Ishikawa (cell line): ENCODE measurements at regions not wholly inside any gene's neighbourhood (a gene's known extent, or its start where the extent isn't known, plus 50 kb on each side); places are given as distances from the start of the nearest gene placed in this dataset.

ENCODE experiments used
- CEBPB ChIP-seq: IDR thresholded peaks from 2 replicates; pipeline ENCODE4 v1.6.1; 2012
- CREB1 ChIP-seq: IDR thresholded peaks from 2 replicates; pipeline ENCODE4 v1.6.1; 2012; ENCODE audit warnings: low read depth
- EGR1 ChIP-seq: IDR thresholded peaks from 2 replicates; pipeline ENCODE4 v1.6.1; 2012
- EP300 ChIP-seq: IDR thresholded peaks from 2 replicates; pipeline ENCODE4 v1.6.1; 2012; ENCODE audit warnings: borderline replicate concordance
- FOXM1 ChIP-seq: IDR thresholded peaks from 2 replicates; pipeline ENCODE4 v1.6.1; 2012; ENCODE audit warnings: low read depth, borderline replicate concordance
- NFIC ChIP-seq: IDR thresholded peaks from 2 replicates; pipeline ENCODE4 v1.6.1; 2012
- RAD21 ChIP-seq: IDR thresholded peaks from 2 replicates; pipeline ENCODE4 v1.6.1; 2012; ENCODE audit warnings: low read depth
- TAF1 ChIP-seq: IDR thresholded peaks from 2 replicates; pipeline ENCODE4 v1.6.1; 2012; ENCODE audit warnings: low read depth, mild to moderate bottlenecking
- TCF12 ChIP-seq: IDR thresholded peaks from 2 replicates; pipeline ENCODE4 v1.6.1; 2012; ENCODE audit warnings: low read depth
- TEAD4 ChIP-seq: IDR thresholded peaks from 2 replicates; pipeline ENCODE4 v1.6.1; 2012
- YY1 ChIP-seq: IDR thresholded peaks from 2 replicates; pipeline ENCODE4 v1.6.1; 2012; ENCODE audit warnings: low read depth
- ZBTB7A ChIP-seq: IDR thresholded peaks from 2 replicates; pipeline ENCODE4 v1.6.1; 2012; ENCODE audit warnings: low read depth
- TF ChIP-seq, protein P1 (sequence below): IDR thresholded peaks from 2 replicates; pipeline ENCODE4 v1.6.1; 2012
- TF ChIP-seq, protein P2 (sequence below): IDR thresholded peaks from 2 replicates; pipeline ENCODE4 v1.6.1; 2012; ENCODE audit warnings: low read depth, mild to moderate bottlenecking
- TF ChIP-seq, protein P3 (sequence below): IDR thresholded peaks from 2 replicates; pipeline ENCODE4 v1.6.1; 2012

DNA sequence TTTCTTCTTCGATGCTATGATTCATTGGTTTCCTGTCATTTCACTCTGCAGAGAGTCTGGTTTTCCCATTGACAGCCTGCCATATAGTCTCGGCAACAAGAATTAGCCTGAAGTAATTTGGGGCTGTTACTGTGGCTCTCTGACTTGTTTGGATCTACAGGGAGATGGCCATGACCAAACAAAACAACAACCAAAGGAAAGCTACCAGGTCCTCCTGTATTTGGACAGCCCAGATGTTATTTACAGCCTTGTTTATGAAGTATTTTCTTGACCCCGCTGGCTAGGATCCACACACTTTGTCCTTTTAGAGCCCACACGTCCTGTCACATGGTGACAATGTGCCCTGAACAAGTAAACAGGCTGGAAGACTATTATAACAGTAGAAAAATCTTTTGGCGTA is 111.4 kb upstream of the PREP start:
- TF ChIP-seq EP300 = no peak
- no peak for TF ChIP-seq RAD21
- TF ChIP-seq, protein P1, sequence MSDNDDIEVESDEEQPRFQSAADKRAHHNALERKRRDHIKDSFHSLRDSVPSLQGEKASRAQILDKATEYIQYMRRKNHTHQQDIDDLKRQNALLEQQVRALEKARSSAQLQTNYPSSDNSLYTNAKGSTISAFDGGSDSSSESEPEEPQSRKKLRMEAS = no peak
- no peak for TF ChIP-seq EGR1
- no peak for TF ChIP-seq CREB1
- TF ChIP-seq TCF12 = no peak
- no peak for TF ChIP-seq FOXM1
- no peak for TF ChIP-seq NFIC
- TF ChIP-seq, protein P2, sequence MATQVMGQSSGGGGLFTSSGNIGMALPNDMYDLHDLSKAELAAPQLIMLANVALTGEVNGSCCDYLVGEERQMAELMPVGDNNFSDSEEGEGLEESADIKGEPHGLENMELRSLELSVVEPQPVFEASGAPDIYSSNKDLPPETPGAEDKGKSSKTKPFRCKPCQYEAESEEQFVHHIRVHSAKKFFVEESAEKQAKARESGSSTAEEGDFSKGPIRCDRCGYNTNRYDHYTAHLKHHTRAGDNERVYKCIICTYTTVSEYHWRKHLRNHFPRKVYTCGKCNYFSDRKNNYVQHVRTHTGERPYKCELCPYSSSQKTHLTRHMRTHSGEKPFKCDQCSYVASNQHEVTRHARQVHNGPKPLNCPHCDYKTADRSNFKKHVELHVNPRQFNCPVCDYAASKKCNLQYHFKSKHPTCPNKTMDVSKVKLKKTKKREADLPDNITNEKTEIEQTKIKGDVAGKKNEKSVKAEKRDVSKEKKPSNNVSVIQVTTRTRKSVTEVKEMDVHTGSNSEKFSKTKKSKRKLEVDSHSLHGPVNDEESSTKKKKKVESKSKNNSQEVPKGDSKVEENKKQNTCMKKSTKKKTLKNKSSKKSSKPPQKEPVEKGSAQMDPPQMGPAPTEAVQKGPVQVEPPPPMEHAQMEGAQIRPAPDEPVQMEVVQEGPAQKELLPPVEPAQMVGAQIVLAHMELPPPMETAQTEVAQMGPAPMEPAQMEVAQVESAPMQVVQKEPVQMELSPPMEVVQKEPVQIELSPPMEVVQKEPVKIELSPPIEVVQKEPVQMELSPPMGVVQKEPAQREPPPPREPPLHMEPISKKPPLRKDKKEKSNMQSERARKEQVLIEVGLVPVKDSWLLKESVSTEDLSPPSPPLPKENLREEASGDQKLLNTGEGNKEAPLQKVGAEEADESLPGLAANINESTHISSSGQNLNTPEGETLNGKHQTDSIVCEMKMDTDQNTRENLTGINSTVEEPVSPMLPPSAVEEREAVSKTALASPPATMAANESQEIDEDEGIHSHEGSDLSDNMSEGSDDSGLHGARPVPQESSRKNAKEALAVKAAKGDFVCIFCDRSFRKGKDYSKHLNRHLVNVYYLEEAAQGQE = no peak
- no peak for TF ChIP-seq ZBTB7A
- TF ChIP-seq TAF1 = no peak
- no peak for TF ChIP-seq CEBPB
- no peak for TF ChIP-seq TEAD4
- TF ChIP-seq, protein P3, sequence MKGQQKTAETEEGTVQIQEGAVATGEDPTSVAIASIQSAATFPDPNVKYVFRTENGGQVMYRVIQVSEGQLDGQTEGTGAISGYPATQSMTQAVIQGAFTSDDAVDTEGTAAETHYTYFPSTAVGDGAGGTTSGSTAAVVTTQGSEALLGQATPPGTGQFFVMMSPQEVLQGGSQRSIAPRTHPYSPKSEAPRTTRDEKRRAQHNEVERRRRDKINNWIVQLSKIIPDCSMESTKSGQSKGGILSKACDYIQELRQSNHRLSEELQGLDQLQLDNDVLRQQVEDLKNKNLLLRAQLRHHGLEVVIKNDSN = no peak
- TF ChIP-seq YY1 = no peak

DNA sequence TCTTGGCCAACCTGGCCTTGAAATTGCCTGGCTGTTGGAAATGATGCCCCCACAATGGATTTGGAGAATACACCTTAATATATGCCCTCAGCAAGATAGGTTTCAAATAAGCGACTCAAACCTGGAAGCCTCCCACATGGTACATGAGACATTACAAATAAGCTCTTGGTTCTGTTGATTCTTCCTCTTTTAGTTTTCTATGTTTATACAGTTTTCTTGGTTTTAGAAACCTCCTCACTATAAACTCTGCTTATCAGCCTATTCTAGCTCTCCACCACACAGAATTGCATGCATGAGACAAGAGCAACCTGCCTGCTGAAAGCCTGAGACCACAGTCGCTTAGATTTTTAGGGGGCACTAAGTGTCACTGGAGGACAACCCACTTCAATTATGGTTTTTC is 108.8 kb upstream of the PREP start:
- TF ChIP-seq TEAD4 (no peak), YY1 (no peak), CREB1 (no peak), FOXM1 (no peak), NFIC (no peak), RAD21 (no peak), TCF12 (no peak), EP300 (no peak)
- TF ChIP-seq, protein P1 = no peak
- TF ChIP-seq, protein P2 = no peak

DNA sequence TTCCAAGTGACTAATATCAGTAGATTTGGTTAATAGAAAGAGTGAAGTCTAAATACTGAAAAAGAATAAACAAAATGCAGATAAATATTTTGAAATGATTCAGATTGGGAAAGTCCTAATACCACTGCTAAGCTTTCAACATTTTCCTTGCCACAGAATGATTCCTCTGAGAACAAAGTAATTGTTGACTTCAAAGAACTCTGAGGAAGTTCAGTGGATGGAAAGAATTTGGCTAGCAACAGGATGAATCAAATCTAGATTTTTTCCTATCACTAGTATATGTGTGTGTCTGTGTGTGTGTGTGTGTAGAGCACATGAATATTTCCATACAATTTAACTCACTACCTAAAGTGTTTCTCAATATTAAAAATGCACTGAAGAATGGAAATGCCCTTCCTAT is 107.9 kb upstream of the PREP start:
- TF ChIP-seq NFIC (no peak), CEBPB (no peak), TCF12 (no peak), TAF1 (no peak), FOXM1 (no peak), CREB1 (no peak), EGR1 (no peak), EP300 (no peak), TEAD4 (no peak), YY1 (no peak), ZBTB7A (no peak), RAD21 (no peak)
- TF ChIP-seq, protein P2 = no peak
- TF ChIP-seq, protein P3 = no peak
- TF ChIP-seq, protein P1 = no peak

DNA sequence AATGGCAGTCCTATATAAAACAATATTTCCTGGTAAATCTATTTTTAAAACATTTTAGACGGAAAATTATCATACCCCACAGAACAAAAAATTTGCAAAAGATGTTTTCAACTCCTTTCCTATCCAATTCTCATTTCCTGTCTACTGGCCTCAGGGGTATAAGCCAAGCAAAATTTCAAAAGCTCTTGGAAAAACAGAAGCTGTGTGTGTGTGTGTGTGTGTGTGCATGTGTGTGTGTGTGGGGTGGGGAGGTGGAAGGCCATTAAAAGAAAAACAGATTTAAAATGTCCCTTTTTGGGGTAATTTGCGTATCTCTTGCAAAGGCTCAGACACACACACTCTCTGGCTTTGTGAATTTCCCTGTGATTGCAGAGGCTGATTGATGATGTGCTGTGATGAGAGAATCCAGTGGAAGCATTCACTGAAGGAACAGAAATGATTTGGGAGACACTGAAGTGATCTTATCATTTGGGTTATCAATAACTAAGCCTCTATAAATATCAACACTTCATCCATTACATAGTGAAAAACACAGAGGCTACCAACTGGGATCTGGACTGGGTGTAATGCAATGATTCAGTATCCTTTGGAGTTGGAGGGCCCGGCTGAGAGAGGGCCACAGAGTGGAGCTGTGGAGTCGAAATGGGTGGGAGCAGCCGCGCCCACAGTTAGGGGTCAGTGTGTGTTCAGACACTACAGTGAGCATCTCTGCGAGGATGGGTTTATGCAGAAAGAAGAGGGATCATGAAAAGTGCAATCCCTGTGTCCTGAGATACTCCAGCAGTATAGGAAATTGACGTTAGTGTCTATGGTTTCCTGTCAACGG is 106.8 kb upstream of the PREP start:
- TF ChIP-seq ZBTB7A (no peak), CEBPB (no peak), CREB1 (no peak), RAD21 (no peak), EGR1 (no peak), TCF12 (no peak), FOXM1 (no peak), NFIC (no peak), TEAD4 (no peak), TAF1 (no peak), YY1 (no peak), EP300 (no peak)
- TF ChIP-seq, protein P2 = no peak
- TF ChIP-seq, protein P3 = no peak
- TF ChIP-seq, protein P1 = no peak
